ENCODE measurements at regions not wholly inside any gene's neighbourhood (a gene's known extent, or its start where the extent isn't known, plus 50 kb on each side); places are given as distances from the start of the nearest gene placed in this dataset.

GRCh38 chr6:14455876-14456648 is 338.5 kb downstream of the CD83 start:
- DNase-seq, result no peak

- DNase-seq, result no peak
Observed at GRCh38 chr6:14456941-14457340, 339.4 kb downstream of the CD83 start.

- peak; percentile 13 for DNase-seq
Observed at GRCh38 chr6:14458669-14459266, 341.2 kb downstream of the CD83 start.

- no peak for DNase-seq
Observed at GRCh38 chr6:14459315-14459714, 341.7 kb downstream of the CD83 start.

- DNase-seq, result no peak
Observed at GRCh38 chr6:14460556-14460955, 343.0 kb downstream of the CD83 start.

- no peak for DNase-seq
Observed at GRCh38 chr6:14462135-14462534, 344.6 kb downstream of the CD83 start.

- DNase-seq, result no peak
Observed at GRCh38 chr6:14462566-14462965, 345.0 kb downstream of the CD83 start.

GRCh38 chr6:14463110-14463509 is 345.5 kb downstream of the CD83 start:
- no peak for DNase-seq

GRCh38 chr6:14464055-14464454 is 346.5 kb downstream of the CD83 start:
- no peak for DNase-seq

- DNase-seq, result no peak
Observed at GRCh38 chr6:14464716-14465115, 347.1 kb downstream of the CD83 start.

- DNase-seq, result no peak
Observed at GRCh38 chr6:14466278-14466677, 348.7 kb downstream of the CD83 start.

GRCh38 chr6:14467591-14467990 is 350.0 kb downstream of the CD83 start:
- DNase-seq, result peak; percentile 25

GRCh38 chr6:14468647-14469321 is 351.2 kb downstream of the CD83 start:
- no peak for DNase-seq

- DNase-seq, result no peak
Observed at GRCh38 chr6:14470101-14470500, 352.5 kb downstream of the CD83 start.

GRCh38 chr6:14470671-14471070 is 353.1 kb downstream of the CD83 start:
- no peak for DNase-seq

GRCh38 chr6:14472255-14472985 is 354.8 kb downstream of the CD83 start:
- DNase-seq, result no peak

GRCh38 chr6:14472986-14473337 is 355.4 kb downstream of the CD83 start:
- DNase-seq, result no peak

- DNase-seq, result no peak
Observed at GRCh38 chr6:14474816-14475215, 357.2 kb downstream of the CD83 start.

GRCh38 chr6:14475306-14475705 is 357.7 kb downstream of the CD83 start:
- DNase-seq, result no peak

GRCh38 chr6:14476793-14477531 is 359.4 kb downstream of the CD83 start:
- DNase-seq, result peak; percentile 94

- DNase-seq, result no peak
Observed at GRCh38 chr6:14477559-14477958, 360.0 kb downstream of the CD83 start.
